HAP-1 (cell line): ENCODE measurements at regions not wholly inside any gene's neighbourhood (a gene's known extent, or its start where the extent isn't known, plus 50 kb on each side); places are given as distances from the start of the nearest gene placed in this dataset.

Experiments
- DNase-seq, 2 experiments: peaks; one replicate each; pipeline ENCODE4 v3.0.0-alpha.2; 2016 to 2020; ENCODE audit warnings: low spot score in 2 of 2
- H3K27me3 ChIP-seq: fragments of 250-450 bp; sonication (Bioruptor Pico); 2 replicates; pipeline ENCODE4 v1.5.1; 2020; ENCODE audit warnings: low read depth, mild to moderate bottlenecking, moderate library complexity
- H3K36me3 ChIP-seq: fragments of 250-450 bp; sonication (Bioruptor Pico); replicated peaks from 2 replicates; pipeline ENCODE4 v1.5.1; 2020; ENCODE audit warnings: mild to moderate bottlenecking
- H3K4me1 ChIP-seq: fragments of 250-450 bp; sonication (Bioruptor Pico); 2 replicates; pipeline ENCODE4 v1.5.1; 2020; ENCODE audit warnings: mild to moderate bottlenecking
- H3K4me3 ChIP-seq: fragments of 250-450 bp; sonication (Bioruptor Pico); 2 replicates; pipeline ENCODE4 v1.5.1; 2020; ENCODE audit warnings: mild to moderate bottlenecking, moderate library complexity
- H3K9me3 ChIP-seq: fragments of 250-450 bp; sonication (Bioruptor Pico); 2 replicates; pipeline ENCODE4 v1.5.1; 2020; ENCODE audit warnings: mild to moderate bottlenecking, moderate library complexity
- in situ Hi-C: fragments of 300-500 bp; cut with MboI; formaldehyde crosslinking; loops from 3 replicates; pipeline ENCODE4 v1.14.3; 2020; ENCODE audit warnings: low sequenced_read_pairs, inconsistent platforms, mixed read lengths

- in situ Hi-C loops: no loop called here
- Histone ChIP-seq H3K27me3 (no peaks in the 10 kb centered on the region), H3K36me3 (no peaks in the 10 kb centered on the region), H3K4me3 (no peak overlapping the region), H3K9me3 (no peaks in the 10 kb centered on the region), H3K4me1 (peaks cover 10% of the 10 kb centered on the region)
- no peak for DNase-seq
Observed at GRCh38 chr16:54798267-54798666, 132.4 kb upstream of the IRX5 start.

GRCh38 chr16:54796211-54796610 lies 134.5 kb upstream of the IRX5 start:
- in situ Hi-C loops: no loop called here
- H3K9me3 ChIP-seq: no peaks in the 10 kb centered on the region
- no peaks in the 10 kb centered on the region for H3K36me3 ChIP-seq
- H3K4me1 ChIP-seq: peaks cover 10% of the 10 kb centered on the region
- DNase-seq: peak in 1 of 2 experiments; percentile 20
- no peak overlapping the region for H3K4me3 ChIP-seq
- no peaks in the 10 kb centered on the region for H3K27me3 ChIP-seq

GRCh38 chr16:54792811-54793210 lies 137.9 kb upstream of the IRX5 start:
- Histone ChIP-seq H3K9me3 (no peaks in the 10 kb centered on the region), H3K4me1 (peaks cover 23% of the 10 kb centered on the region), H3K27me3 (no peaks in the 10 kb centered on the region), H3K36me3 (no peaks in the 10 kb centered on the region), H3K4me3 (no peak overlapping the region)
- no peak for DNase-seq
- in situ Hi-C loops: no loop called here

GRCh38 chr16:54787045-54787444 lies 143.6 kb upstream of the IRX5 start:
- in situ Hi-C loops: no loop called here
- no peak overlapping the region for H3K4me3 ChIP-seq
- 0 out of 2 replicates have a peak, but pooled peaks cover 2% of the 10 kb centered on the region for H3K9me3 ChIP-seq
- H3K36me3 ChIP-seq: no peaks in the 10 kb centered on the region
- no peak for DNase-seq
- H3K4me1 ChIP-seq: peaks cover 13% of the 10 kb centered on the region
- H3K27me3 ChIP-seq: no peaks in the 10 kb centered on the region

GRCh38 chr16:54783980-54784379 lies 146.7 kb upstream of the IRX5 start:
- no peaks in the 10 kb centered on the region for H3K36me3 ChIP-seq
- in situ Hi-C loops: no loop called here

GRCh38 chr16:54783226-54783625 lies 147.4 kb upstream of the IRX5 start:
- Histone ChIP-seq H3K36me3 (no peaks in the 10 kb centered on the region), H3K27me3 (no peaks in the 10 kb centered on the region), H3K4me3 (no peak overlapping the region), H3K9me3 (0 out of 2 replicates have a peak, but pooled peaks cover 2% of the 10 kb centered on the region), H3K4me1 (no peaks in the 10 kb centered on the region)
- in situ Hi-C loops: no loop called here
- no peak for DNase-seq

More at GRCh38 chr16:54783980-54784379, 146.7 kb upstream of the IRX5 start:
- Histone ChIP-seq H3K9me3 (0 out of 2 replicates have a peak, but pooled peaks cover 2% of the 10 kb centered on the region), H3K27me3 (no peaks in the 10 kb centered on the region), H3K4me3 (no peak overlapping the region), H3K4me1 (no peaks in the 10 kb centered on the region)
- DNase-seq: no peak

GRCh38 chr16:54780266-54780665 lies 150.4 kb upstream of the IRX5 start:
- Histone ChIP-seq H3K27me3 (no peaks in the 10 kb centered on the region), H3K9me3 (no peaks in the 10 kb centered on the region), H3K4me1 (no peaks in the 10 kb centered on the region), H3K4me3 (no peak overlapping the region), H3K36me3 (no peaks in the 10 kb centered on the region)
- in situ Hi-C loops: no loop called here
- DNase-seq: no peak

- no peaks in the 10 kb centered on the region for H3K27me3 ChIP-seq
- H3K4me3 ChIP-seq: no peak overlapping the region
- no peak for DNase-seq
- in situ Hi-C loops: no loop called here
- no peaks in the 10 kb centered on the region for H3K36me3 ChIP-seq
- no peaks in the 10 kb centered on the region for H3K4me1 ChIP-seq
- H3K9me3 ChIP-seq: no peaks in the 10 kb centered on the region
Observed at GRCh38 chr16:54779549-54779948, 151.1 kb upstream of the IRX5 start.

- DNase-seq: no peak
- no peaks in the 10 kb centered on the region; the same call in 1 of the 2 replicates for H3K36me3 ChIP-seq
- in situ Hi-C loops: no loop called here
- no peaks in the 10 kb centered on the region for H3K4me1 ChIP-seq
- H3K4me3 ChIP-seq: no peak overlapping the region
- peaks cover 3% of the 10 kb centered on the region; the same call in 1 of the 2 replicates for H3K27me3 ChIP-seq
- H3K9me3 ChIP-seq: no peaks in the 10 kb centered on the region
Observed at GRCh38 chr16:54774768-54775167, 155.9 kb upstream of the IRX5 start.

GRCh38 chr16:54772400-54772799 lies 158.3 kb upstream of the IRX5 start:
- H3K36me3 ChIP-seq: no peaks in the 10 kb centered on the region; the same call in 1 of the 2 replicates
- in situ Hi-C loops: no loop called here
- no peaks in the 10 kb centered on the region for H3K4me1 ChIP-seq
- no peaks in the 10 kb centered on the region for H3K9me3 ChIP-seq
- no peak overlapping the region for H3K4me3 ChIP-seq
- DNase-seq: no peak
- peaks cover 3% of the 10 kb centered on the region; the same call in 1 of the 2 replicates for H3K27me3 ChIP-seq

GRCh38 chr16:54766355-54766754 lies 164.3 kb upstream of the IRX5 start:
- Histone ChIP-seq H3K9me3 (0 out of 2 replicates have a peak, but pooled peaks cover 4% of the 10 kb centered on the region), H3K4me1 (peaks cover 12% of the 10 kb centered on the region), H3K4me3 (no peak overlapping the region), H3K36me3 (no peaks in the 10 kb centered on the region; the same call in 1 of the 2 replicates), H3K27me3 (peaks cover 3% of the 10 kb centered on the region; the same call in 1 of the 2 replicates)
- in situ Hi-C loops: no loop called here
- no peak for DNase-seq

GRCh38 chr16:54750249-54750648 lies 180.4 kb upstream of the IRX5 start:
- H3K27me3 ChIP-seq: peaks cover 5% of the 10 kb centered on the region; the same call in 1 of the 2 replicates
- no peaks in the 10 kb centered on the region for H3K36me3 ChIP-seq
- H3K9me3 ChIP-seq: no peaks in the 10 kb centered on the region
- no peak for DNase-seq
- no peak overlapping the region for H3K4me3 ChIP-seq
- H3K4me1 ChIP-seq: peaks cover 11% of the 10 kb centered on the region
- in situ Hi-C loops: no loop called here

- in situ Hi-C loops: no loop called here
- H3K36me3 ChIP-seq: no peaks in the 10 kb centered on the region
- 0 out of 2 replicates have a peak, but pooled peaks cover 5% of the 10 kb centered on the region for H3K27me3 ChIP-seq
- H3K4me3 ChIP-seq: no peak overlapping the region
- H3K4me1 ChIP-seq: peaks cover 11% of the 10 kb centered on the region
- no peaks in the 10 kb centered on the region for H3K9me3 ChIP-seq
- no peak for DNase-seq
Observed at GRCh38 chr16:54748611-54749190, 182.0 kb upstream of the IRX5 start.

GRCh38 chr16:54746596-54746995 lies 184.1 kb upstream of the IRX5 start:
- Histone ChIP-seq H3K9me3 (no peaks in the 10 kb centered on the region), H3K4me1 (peaks cover 11% of the 10 kb centered on the region), H3K27me3 (no peaks in the 10 kb centered on the region), H3K36me3 (no peaks in the 10 kb centered on the region), H3K4me3 (no peak overlapping the region)
- DNase-seq: peak; percentile 59 to 89
- in situ Hi-C loops: no loop called here

GRCh38 chr16:54744998-54745397 lies 185.7 kb upstream of the IRX5 start:
- Histone ChIP-seq H3K36me3 (no peaks in the 10 kb centered on the region), H3K27me3 (no peaks in the 10 kb centered on the region), H3K9me3 (no peaks in the 10 kb centered on the region; the same call in 1 of the 2 replicates), H3K4me3 (no peak overlapping the region), H3K4me1 (peaks cover 11% of the 10 kb centered on the region)
- in situ Hi-C loops: no loop called here
- no peak for DNase-seq
